ENCODE measurements at regions not wholly inside any gene's neighbourhood (a gene's known extent, or its start where the extent isn't known, plus 50 kb on each side); places are given as distances from the start of the nearest gene placed in this dataset.

DNA sequence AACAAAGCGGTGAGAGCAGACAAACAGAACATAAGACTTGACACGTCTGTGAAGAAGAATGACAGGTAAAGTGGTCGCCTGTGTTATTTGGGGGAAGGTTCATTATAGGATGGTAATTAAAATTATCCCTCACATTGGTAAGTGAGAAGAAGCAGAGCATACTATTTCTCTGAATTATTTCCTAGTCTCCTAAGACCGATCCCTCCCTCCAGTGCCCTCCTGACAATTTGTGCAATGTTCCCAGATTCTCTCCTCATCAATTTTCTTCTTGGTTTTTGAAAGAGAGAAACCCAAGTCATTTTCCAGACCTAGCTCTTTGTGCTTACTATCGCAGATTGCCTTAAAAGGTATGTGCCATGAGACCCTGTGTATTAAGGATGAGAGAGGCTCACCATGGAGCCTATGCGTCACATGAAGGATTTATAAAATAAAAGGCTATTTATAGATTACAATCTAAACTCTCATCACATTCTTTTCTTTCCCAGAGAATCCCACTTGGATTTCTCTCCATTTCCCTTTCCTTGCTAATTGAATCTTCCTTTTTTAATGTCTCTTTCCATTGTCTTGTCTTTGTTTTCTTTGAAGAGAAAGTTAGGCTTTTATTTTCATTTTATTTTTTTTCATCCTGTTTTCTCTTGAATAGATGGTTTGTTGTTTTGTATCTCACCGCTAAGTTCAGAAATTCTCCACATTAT lies 112.0 kb downstream of the PPP1R3A start:
- 21% methylated on average over 7 of the region's 7 CpGs for WGBS (ENCODE audit: insufficient coverage, insufficient replicate concordance, low lambda C conversion rate, missing lambda C conversion rate)
- no TSS peak for BruUV-seq (replicated peaks)
- SMC1A ChIA-PET (ENCODE audit: uncharacterized antibody, unreplicated experiment): no interaction called here
- no peak overlapping the region for H3K4me2 ChIP-seq (ENCODE audit: control insufficient read depth, insufficient read depth)
- H3K27me3 ChIP-seq (replicated peaks in 1 of 2; ENCODE audit: control insufficient read depth in 2 of 2, insufficient read depth in 2 of 2, low read length in 1 of 2): no peaks in the 10 kb centered on the region
- FAIRE-seq (no peak), ATAC-seq (no peak), DNase-seq (ENCODE audit: low read depth, low spot score) (no peak)
- POLR2A ChIA-PET: no interaction called here
- CTCF ChIA-PET: no interaction called here
- no peak overlapping the region for H3K9ac ChIP-seq (ENCODE audit: control insufficient read depth, insufficient read depth, low read length)
- H4K20me1 ChIP-seq (ENCODE audit: control insufficient read depth, insufficient read depth): no peaks in the 10 kb centered on the region
- H3K4me3 ChIP-seq: no peak overlapping the region
- no peaks in the 10 kb centered on the region for H3K79me2 ChIP-seq (ENCODE audit: control insufficient read depth, insufficient read depth, low read length)
- in situ Hi-C loops (cut with MboI): no loop called here
- no peaks in the 10 kb centered on the region for H3K9me3 ChIP-seq (replicated peaks; ENCODE audit: control insufficient read depth, insufficient read depth, low read length)
- H2AFZ ChIP-seq (ENCODE audit: control insufficient read depth, low read depth, low read length): no peak overlapping the region
- H3K36me3 ChIP-seq (ENCODE audit: control insufficient read depth in 2 of 2, insufficient read depth in 2 of 2, low read length in 1 of 2): no peaks in the 10 kb centered on the region
- H3K4me1 ChIP-seq (ENCODE audit: control insufficient read depth, insufficient read depth, low read length): no peaks in the 10 kb centered on the region
- RAD21 ChIA-PET (ENCODE audit: unreplicated experiment): no interaction called here
- H3K27ac ChIP-seq (ENCODE audit: control insufficient read depth, insufficient read depth): no peak overlapping the region
- intact Hi-C loops (cut with micrococcal nuclease; ENCODE audit: unreplicated experiment): no loop called here
- TF ChIP-seq SIN3A (IDR thresholded peaks at IDR 0.05; ENCODE audit: low read depth, low read length) (no peak), NR2F1 (conservative IDR thresholded peaks at IDR 0.05) (no peak), STAT1 (conservative IDR thresholded peaks at IDR 0.05) (no peak), PML (IDR thresholded peaks at IDR 0.05; ENCODE audit: low read length) (no peak), RUNX3 (IDR thresholded peaks at IDR 0.05; ENCODE audit: low read length) (no peak), RELA (IDR thresholded peaks at IDR 0.05; ENCODE audit: borderline replicate concordance, partially characterized antibody) (no peak), YBX1 (IDR thresholded peaks at IDR 0.05) (no peak), NBN (IDR thresholded peaks at IDR 0.05) (no peak), KDM1A (IDR thresholded peaks at IDR 0.05; ENCODE audit: borderline replicate concordance) (no peak), CBX5 (IDR thresholded peaks at IDR 0.05; ENCODE audit: low read depth) (no peak), MEF2A (IDR thresholded peaks at IDR 0.05; ENCODE audit: insufficient read depth, low read depth, low read length) (no peak), NFYA (IDR thresholded peaks at IDR 0.05; ENCODE audit: borderline replicate concordance, low read depth, low read length) (no peak), SREBF1 (IDR thresholded peaks at IDR 0.05; ENCODE audit: low read length) (no peak), NFYB (IDR thresholded peaks at IDR 0.05; ENCODE audit: insufficient read depth, low read depth, low read length) (no peak; the same call in 1 of the 2 replicates)
- TF ChIP-seq, protein P1, sequence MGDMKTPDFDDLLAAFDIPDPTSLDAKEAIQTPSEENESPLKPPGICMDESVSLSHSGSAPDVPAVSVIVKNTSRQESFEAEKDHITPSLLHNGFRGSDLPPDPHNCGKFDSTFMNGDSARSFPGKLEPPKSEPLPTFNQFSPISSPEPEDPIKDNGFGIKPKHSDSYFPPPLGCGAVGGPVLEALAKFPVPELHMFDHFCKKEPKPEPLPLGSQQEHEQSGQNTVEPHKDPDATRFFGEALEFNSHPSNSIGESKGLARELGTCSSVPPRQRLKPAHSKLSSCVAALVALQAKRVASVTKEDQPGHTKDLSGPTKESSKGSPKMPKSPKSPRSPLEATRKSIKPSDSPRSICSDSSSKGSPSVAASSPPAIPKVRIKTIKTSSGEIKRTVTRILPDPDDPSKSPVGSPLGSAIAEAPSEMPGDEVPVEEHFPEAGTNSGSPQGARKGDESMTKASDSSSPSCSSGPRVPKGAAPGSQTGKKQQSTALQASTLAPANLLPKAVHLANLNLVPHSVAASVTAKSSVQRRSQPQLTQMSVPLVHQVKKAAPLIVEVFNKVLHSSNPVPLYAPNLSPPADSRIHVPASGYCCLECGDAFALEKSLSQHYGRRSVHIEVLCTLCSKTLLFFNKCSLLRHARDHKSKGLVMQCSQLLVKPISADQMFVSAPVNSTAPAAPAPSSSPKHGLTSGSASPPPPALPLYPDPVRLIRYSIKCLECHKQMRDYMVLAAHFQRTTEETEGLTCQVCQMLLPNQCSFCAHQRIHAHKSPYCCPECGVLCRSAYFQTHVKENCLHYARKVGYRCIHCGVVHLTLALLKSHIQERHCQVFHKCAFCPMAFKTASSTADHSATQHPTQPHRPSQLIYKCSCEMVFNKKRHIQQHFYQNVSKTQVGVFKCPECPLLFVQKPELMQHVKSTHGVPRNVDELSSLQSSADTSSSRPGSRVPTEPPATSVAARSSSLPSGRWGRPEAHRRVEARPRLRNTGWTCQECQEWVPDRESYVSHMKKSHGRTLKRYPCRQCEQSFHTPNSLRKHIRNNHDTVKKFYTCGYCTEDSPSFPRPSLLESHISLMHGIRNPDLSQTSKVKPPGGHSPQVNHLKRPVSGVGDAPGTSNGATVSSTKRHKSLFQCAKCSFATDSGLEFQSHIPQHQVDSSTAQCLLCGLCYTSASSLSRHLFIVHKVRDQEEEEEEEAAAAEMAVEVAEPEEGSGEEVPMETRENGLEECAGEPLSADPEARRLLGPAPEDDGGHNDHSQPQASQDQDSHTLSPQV (IDR thresholded peaks at IDR 0.05): no peak
- TF ChIP-seq, protein P2, sequence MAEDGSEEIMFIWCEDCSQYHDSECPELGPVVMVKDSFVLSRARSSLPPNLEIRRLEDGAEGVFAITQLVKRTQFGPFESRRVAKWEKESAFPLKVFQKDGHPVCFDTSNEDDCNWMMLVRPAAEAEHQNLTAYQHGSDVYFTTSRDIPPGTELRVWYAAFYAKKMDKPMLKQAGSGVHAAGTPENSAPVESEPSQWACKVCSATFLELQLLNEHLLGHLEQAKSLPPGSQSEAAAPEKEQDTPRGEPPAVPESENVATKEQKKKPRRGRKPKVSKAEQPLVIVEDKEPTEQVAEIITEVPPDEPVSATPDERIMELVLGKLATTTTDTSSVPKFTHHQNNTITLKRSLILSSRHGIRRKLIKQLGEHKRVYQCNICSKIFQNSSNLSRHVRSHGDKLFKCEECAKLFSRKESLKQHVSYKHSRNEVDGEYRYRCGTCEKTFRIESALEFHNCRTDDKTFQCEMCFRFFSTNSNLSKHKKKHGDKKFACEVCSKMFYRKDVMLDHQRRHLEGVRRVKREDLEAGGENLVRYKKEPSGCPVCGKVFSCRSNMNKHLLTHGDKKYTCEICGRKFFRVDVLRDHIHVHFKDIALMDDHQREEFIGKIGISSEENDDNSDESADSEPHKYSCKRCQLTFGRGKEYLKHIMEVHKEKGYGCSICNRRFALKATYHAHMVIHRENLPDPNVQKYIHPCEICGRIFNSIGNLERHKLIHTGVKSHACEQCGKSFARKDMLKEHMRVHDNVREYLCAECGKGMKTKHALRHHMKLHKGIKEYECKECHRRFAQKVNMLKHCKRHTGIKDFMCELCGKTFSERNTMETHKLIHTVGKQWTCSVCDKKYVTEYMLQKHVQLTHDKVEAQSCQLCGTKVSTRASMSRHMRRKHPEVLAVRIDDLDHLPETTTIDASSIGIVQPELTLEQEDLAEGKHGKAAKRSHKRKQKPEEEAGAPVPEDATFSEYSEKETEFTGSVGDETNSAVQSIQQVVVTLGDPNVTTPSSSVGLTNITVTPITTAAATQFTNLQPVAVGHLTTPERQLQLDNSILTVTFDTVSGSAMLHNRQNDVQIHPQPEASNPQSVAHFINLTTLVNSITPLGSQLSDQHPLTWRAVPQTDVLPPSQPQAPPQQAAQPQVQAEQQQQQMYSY (CRISPR knock-in tag; IDR thresholded peaks at IDR 0.05): no peak
- TF ChIP-seq, protein P3, sequence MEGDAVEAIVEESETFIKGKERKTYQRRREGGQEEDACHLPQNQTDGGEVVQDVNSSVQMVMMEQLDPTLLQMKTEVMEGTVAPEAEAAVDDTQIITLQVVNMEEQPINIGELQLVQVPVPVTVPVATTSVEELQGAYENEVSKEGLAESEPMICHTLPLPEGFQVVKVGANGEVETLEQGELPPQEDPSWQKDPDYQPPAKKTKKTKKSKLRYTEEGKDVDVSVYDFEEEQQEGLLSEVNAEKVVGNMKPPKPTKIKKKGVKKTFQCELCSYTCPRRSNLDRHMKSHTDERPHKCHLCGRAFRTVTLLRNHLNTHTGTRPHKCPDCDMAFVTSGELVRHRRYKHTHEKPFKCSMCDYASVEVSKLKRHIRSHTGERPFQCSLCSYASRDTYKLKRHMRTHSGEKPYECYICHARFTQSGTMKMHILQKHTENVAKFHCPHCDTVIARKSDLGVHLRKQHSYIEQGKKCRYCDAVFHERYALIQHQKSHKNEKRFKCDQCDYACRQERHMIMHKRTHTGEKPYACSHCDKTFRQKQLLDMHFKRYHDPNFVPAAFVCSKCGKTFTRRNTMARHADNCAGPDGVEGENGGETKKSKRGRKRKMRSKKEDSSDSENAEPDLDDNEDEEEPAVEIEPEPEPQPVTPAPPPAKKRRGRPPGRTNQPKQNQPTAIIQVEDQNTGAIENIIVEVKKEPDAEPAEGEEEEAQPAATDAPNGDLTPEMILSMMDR (IDR thresholded peaks at IDR 0.05 in 2 of 3, conservative IDR thresholded peaks at IDR 0.05 in 1 of 3; ENCODE audit: control insufficient read depth in 2 of 3, extremely low read depth in 1 of 3, insufficient read depth in 1 of 3, low read depth in 3 of 3, low read length in 3 of 3): no peak
